ENCODE measurements at regions not wholly inside any gene's neighbourhood (a gene's known extent, or its start where the extent isn't known, plus 50 kb on each side); places are given as distances from the start of the nearest gene placed in this dataset.

- no peak overlapping the region for H3K27ac ChIP-seq (ENCODE audit: low read length)
- TF ChIP-seq CTCF (IDR thresholded peaks at IDR 0.05; ENCODE audit: borderline replicate concordance, extremely low read depth, low read length, poor library complexity, severe bottlenecking): no peak
- TF ChIP-seq EZH2 (IDR thresholded peaks at IDR 0.05; ENCODE audit: borderline replicate concordance, low read depth, low read length, severe bottlenecking): no peak
- no peak overlapping the region for H3K4me3 ChIP-seq (ENCODE audit: low read depth in 1 of 2, low read length in 2 of 2)
- H4K20me1 ChIP-seq (ENCODE audit: insufficient read depth, low read length): no peaks in the 10 kb centered on the region
- H3K36me3 ChIP-seq (ENCODE audit: insufficient read depth, low read length): no peaks in the 10 kb centered on the region
- H3K4me2 ChIP-seq (ENCODE audit: insufficient read depth, low read length): no peak overlapping the region
- no peaks in the 10 kb centered on the region for H3K27me3 ChIP-seq (ENCODE audit: insufficient read depth, low read length, poor library complexity)
- peaks cover 4% of the 10 kb centered on the region for H3K9me3 ChIP-seq (ENCODE audit: insufficient read depth, low read length, severe bottlenecking)
- no peak overlapping the region for H3K9ac ChIP-seq (ENCODE audit: low read depth, low read length)
- ATAC-seq (ENCODE audit: insufficient read depth, low read depth): no peak
- no peak for DNase-seq
- H3K4me1 ChIP-seq (ENCODE audit: insufficient read depth, low read length): no peaks in the 10 kb centered on the region
- H2AFZ ChIP-seq (ENCODE audit: low read depth, low read length): no peak overlapping the region
- no peaks in the 10 kb centered on the region for H3K79me2 ChIP-seq (ENCODE audit: insufficient read depth, low read length)
These were observed 223.9 kb downstream of the LTN1 start for GRCh38 chr21:28768753-28769152.

GRCh38 chr21:28767523-28767922 is 225.2 kb downstream of the LTN1 start:
- H3K4me3 ChIP-seq (ENCODE audit: low read depth in 1 of 2, low read length in 2 of 2): no peak overlapping the region
- TF ChIP-seq EZH2 (IDR thresholded peaks at IDR 0.05; ENCODE audit: borderline replicate concordance, low read depth, low read length, severe bottlenecking) (no peak), CTCF (IDR thresholded peaks at IDR 0.05; ENCODE audit: borderline replicate concordance, extremely low read depth, low read length, poor library complexity, severe bottlenecking) (no peak)
- H3K27ac ChIP-seq (ENCODE audit: low read length): no peak overlapping the region
- no peak overlapping the region for H3K9ac ChIP-seq (ENCODE audit: low read depth, low read length)
- no peak overlapping the region for H2AFZ ChIP-seq (ENCODE audit: low read depth, low read length)
- DNase-seq (no peak), ATAC-seq (ENCODE audit: insufficient read depth, low read depth) (no peak)
- H3K27me3 ChIP-seq (ENCODE audit: insufficient read depth, low read length, poor library complexity): no peaks in the 10 kb centered on the region
- H3K79me2 ChIP-seq (ENCODE audit: insufficient read depth, low read length): no peaks in the 10 kb centered on the region
- H3K36me3 ChIP-seq (ENCODE audit: insufficient read depth, low read length): no peaks in the 10 kb centered on the region
- H3K9me3 ChIP-seq (ENCODE audit: insufficient read depth, low read length, severe bottlenecking): peaks cover 4% of the 10 kb centered on the region
- no peaks in the 10 kb centered on the region for H4K20me1 ChIP-seq (ENCODE audit: insufficient read depth, low read length)
- no peak overlapping the region for H3K4me2 ChIP-seq (ENCODE audit: insufficient read depth, low read length)
- no peaks in the 10 kb centered on the region for H3K4me1 ChIP-seq (ENCODE audit: insufficient read depth, low read length)

- ATAC-seq (ENCODE audit: insufficient read depth, low read depth) (no peak), DNase-seq (no peak)
- no peaks in the 10 kb centered on the region for H3K4me1 ChIP-seq (ENCODE audit: insufficient read depth, low read length)
- TF ChIP-seq CTCF (IDR thresholded peaks at IDR 0.05; ENCODE audit: borderline replicate concordance, extremely low read depth, low read length, poor library complexity, severe bottlenecking): no peak
- no peak for TF ChIP-seq EZH2 (IDR thresholded peaks at IDR 0.05; ENCODE audit: borderline replicate concordance, low read depth, low read length, severe bottlenecking)
- no peak overlapping the region for H3K4me3 ChIP-seq (ENCODE audit: low read depth in 1 of 2, low read length in 2 of 2)
- H3K9me3 ChIP-seq (ENCODE audit: insufficient read depth, low read length, severe bottlenecking): peaks cover 4% of the 10 kb centered on the region
- no peak overlapping the region for H3K4me2 ChIP-seq (ENCODE audit: insufficient read depth, low read length)
- H3K79me2 ChIP-seq (ENCODE audit: insufficient read depth, low read length): no peaks in the 10 kb centered on the region
- H2AFZ ChIP-seq (ENCODE audit: low read depth, low read length): no peak overlapping the region
- no peaks in the 10 kb centered on the region for H3K36me3 ChIP-seq (ENCODE audit: insufficient read depth, low read length)
- no peaks in the 10 kb centered on the region for H4K20me1 ChIP-seq (ENCODE audit: insufficient read depth, low read length)
- H3K27ac ChIP-seq (ENCODE audit: low read length): no peak overlapping the region
- no peaks in the 10 kb centered on the region for H3K27me3 ChIP-seq (ENCODE audit: insufficient read depth, low read length, poor library complexity)
- H3K9ac ChIP-seq (ENCODE audit: low read depth, low read length): no peak overlapping the region
These were observed 228.8 kb downstream of the LTN1 start for GRCh38 chr21:28763809-28764418.

GRCh38 chr21:28762357-28762735 is 230.3 kb downstream of the LTN1 start:
- no peak for DNase-seq
- H3K4me3 ChIP-seq (ENCODE audit: low read depth in 1 of 2, low read length in 2 of 2): no peak overlapping the region
- TF ChIP-seq EZH2 (IDR thresholded peaks at IDR 0.05; ENCODE audit: borderline replicate concordance, low read depth, low read length, severe bottlenecking): no peak
- no peak for TF ChIP-seq CTCF (IDR thresholded peaks at IDR 0.05; ENCODE audit: borderline replicate concordance, extremely low read depth, low read length, poor library complexity, severe bottlenecking)
- no peak for ATAC-seq (ENCODE audit: insufficient read depth, low read depth)
- H3K27ac ChIP-seq (ENCODE audit: low read length): no peak overlapping the region
- no peaks in the 10 kb centered on the region for H4K20me1 ChIP-seq (ENCODE audit: insufficient read depth, low read length)
- no peaks in the 10 kb centered on the region for H3K36me3 ChIP-seq (ENCODE audit: insufficient read depth, low read length)
- no peak overlapping the region for H3K4me2 ChIP-seq (ENCODE audit: insufficient read depth, low read length)
- H3K9ac ChIP-seq (ENCODE audit: low read depth, low read length): no peak overlapping the region
- peaks cover 4% of the 10 kb centered on the region for H3K9me3 ChIP-seq (ENCODE audit: insufficient read depth, low read length, severe bottlenecking)
- no peaks in the 10 kb centered on the region for H3K79me2 ChIP-seq (ENCODE audit: insufficient read depth, low read length)
- no peaks in the 10 kb centered on the region for H3K27me3 ChIP-seq (ENCODE audit: insufficient read depth, low read length, poor library complexity)
- no peaks in the 10 kb centered on the region for H3K4me1 ChIP-seq (ENCODE audit: insufficient read depth, low read length)
- H2AFZ ChIP-seq (ENCODE audit: low read depth, low read length): no peak overlapping the region
